HG03159 (cell line): ENCODE measurements at regions not wholly inside any gene's neighbourhood (a gene's known extent, or its start where the extent isn't known, plus 50 kb on each side); places are given as distances from the start of the nearest gene placed in this dataset.
"Not testable (repeated sequence)": the region's sequence is repeated elsewhere in the genome, so short reads cannot be mapped to it uniquely, and the experiment has no call there.

Experiments used
- ATAC-seq: cut with Tn5 transposase; IDR thresholded peaks from one replicate; pipeline ENCODE4 v1.9.1; 2021; ENCODE audit warnings: mild to moderate bottlenecking, moderate library complexity; ENCODE audit not compliant: unreplicated experiment

DNA sequence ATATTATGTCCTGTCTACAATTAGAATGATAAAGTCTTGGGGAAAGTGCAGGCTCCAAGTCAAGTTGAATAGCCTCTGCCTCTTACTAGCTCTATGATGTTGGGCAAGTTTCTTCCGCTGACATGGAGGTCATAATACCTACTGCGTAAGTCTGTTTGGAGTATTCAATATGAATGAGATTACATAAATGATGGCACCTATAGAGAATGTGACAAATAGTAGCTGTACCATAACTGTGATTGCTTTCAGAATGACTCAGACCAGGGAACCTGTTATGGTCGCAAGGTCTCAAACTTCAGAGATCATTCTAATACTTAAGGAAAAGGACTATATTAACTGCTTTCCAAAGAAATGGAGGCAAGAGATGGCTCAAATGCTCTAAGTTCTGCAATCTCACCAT is 94.0 kb upstream of the ABCA1 start:
- ATAC-seq: no peak

DNA sequence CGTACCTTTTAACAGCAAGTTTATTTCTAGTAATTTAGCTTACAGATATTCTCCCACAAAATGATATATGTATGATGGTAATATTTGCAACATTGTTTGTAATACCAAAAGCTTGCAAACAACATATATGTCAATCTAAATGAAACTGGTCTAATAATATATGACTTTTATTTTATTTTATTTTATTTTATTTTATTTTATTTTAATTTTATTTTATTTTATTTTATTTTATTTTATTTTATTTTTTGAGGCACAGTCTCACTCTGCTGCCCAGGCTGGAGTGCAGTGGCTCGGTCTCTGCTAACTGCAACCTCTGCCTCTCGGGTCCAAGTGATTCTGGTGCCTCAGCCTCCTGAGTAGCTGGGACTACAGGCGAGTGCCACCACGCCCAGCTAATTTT is 94.6 kb upstream of the ABCA1 start:
- not testable (repeated sequence) for ATAC-seq

DNA sequence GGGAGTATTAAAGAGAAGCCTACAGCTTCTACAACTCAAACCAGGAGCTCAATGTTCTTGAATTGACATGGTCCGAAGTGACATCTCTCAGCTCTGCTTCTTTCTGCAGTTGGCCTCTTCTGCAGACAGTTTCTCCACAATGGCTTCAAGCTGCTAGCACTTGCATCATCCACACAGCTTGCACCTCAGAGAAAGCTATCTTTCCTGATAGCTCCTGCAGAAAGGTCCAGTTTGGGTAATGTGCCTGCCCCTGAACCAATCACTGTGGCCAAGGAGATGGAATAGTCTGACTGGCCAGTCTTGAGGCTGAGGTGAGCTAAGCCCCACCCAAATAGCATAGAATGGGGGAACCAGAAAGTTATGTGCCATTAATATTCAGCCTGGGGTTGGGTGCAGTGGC is 95.8 kb upstream of the ABCA1 start:
- no peak for ATAC-seq

DNA sequence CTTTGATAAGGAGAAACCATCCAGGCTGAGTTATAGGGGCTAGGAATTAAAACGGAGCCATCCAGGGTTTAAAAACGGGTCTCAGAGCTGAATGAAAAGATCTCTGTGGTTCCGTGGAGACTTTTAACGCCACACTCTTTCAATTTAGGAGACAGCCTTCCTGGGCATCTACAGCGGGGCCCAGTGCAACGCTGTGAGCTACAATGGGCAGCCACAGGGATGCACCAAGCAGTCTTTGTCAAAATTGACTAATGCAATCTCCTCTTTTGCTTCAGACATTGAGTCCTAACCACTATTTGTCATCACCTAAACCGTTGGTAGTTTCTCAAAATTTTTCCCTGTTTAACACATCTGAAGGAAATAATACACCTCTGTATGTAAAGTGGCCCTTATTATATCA is 96.6 kb upstream of the ABCA1 start:
- no peak for ATAC-seq

DNA sequence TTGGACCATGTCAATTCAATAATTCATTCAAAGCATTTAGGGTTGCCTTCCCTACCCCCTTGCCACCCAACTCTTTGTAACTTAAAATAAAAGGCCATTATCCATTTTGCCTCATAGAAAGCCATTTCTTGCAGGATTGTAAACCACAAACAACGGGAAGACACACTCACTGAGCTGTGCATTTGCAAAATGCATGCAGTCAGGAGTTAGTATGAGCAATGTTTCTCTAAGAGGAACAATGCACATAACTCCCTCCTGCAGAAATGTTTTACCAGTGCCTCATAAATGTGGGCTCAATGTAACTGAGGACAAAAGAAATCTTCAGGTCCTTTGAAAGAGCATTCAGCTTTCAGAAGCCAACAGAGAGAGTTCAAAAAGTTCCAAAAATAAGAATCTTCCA is 98.5 kb upstream of the ABCA1 start:
- ATAC-seq: no peak

DNA sequence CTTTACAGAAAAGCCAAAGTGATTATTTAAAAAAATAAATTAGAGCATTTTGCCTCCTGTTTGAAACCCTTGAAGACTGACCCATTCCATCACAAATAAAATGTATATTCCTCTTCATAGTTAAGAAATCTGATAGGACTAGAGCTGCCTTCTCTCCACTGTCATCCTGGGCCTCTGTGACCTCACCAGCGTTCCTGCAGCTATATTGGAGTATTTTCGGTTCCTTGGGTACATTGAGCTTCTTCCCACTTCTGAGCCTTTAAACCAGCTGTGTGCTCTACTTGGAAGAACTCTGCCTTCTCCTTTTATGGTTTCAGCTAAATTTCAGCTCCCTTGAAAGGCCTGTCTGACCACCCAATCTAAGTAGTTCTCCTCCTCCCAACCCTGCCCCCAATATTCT is 99.1 kb upstream of the ABCA1 start:
- no peak for ATAC-seq

DNA sequence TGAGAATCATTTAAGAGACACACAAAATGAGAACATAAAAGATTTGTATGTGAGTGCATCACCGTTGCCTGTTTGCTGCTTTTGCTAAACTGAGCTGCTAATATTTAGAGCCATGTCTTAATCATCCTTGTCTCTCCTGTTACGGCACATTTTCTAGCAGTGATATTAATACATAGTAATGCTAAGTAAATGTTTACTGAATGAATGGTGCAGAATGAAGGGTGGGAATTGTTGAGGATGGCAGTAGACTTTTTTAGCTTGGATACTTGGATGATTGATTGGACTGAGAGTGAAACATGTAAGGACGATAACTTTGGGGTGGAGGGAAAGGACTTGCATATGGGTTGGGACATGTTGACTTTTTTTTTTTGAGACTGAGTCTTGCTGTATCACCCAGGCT is 102.3 kb upstream of the ABCA1 start:
- ATAC-seq: no peak

DNA sequence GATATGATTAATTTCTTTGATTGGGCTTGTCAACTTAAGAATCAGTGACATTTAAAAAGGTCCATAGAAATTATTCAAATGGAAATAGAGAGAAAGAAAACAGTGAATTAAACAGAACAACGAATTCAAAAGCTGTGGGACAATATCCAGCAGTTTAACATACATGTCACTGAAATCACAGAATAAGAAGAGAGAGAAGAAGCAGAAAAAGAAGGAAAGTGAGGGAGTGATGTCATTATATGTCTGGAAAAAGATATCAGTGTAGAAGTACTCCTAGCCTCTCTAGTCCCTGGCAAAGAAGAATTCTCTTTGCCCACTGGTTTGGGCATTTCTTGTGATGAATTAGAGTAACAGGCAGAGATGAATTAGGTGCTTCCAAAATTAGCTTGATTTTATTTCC is 109.2 kb upstream of the ABCA1 start:
- no peak for ATAC-seq

DNA sequence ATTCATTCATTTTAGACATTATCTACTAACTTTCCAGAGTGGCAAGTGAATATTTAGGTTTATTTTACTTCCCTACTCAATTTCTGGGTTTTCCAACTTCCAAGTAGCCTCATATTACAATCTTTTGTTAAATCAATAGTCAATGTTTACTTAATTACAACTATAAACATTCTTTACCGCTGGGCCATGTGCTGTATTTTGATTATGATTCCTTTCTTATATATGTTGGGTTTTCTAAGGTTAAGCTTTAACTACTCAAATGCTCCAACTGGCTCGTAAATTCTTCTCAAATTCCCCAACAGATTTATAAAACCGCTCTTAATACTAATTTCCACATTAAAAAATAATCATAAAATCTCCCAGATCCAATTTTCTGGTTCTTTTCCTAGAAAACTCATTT is 110.1 kb upstream of the ABCA1 start:
- no peak for ATAC-seq

DNA sequence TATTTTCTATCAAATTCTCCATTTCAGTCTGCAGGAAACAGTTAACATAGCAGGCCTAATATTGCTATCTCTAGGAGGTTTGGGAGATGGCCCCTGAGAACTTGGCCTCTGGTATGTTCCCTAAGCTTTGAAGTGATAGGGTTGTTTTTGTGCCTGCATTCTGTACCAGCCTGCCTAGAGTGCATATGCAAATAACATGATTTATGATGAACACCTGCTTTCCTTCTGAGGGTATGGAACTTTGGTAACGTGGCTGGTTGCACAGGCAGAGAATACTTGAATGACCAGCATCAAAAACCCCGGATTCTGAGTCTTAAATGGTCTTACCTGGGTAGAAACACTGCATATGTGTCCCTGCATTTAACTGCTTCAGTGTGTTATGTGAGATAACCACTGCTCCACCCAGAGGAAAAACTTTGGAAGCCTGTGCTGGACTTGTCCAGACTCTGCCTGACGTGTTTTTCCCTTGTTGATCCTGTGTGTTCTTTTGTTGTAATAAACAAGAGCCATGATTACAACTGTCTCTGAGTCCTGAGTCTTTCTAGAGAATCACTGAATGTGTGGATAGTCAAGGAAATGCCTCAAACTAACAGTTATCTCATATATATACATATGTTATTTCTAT is 111.3 kb upstream of the ABCA1 start:
- no peak for ATAC-seq

DNA sequence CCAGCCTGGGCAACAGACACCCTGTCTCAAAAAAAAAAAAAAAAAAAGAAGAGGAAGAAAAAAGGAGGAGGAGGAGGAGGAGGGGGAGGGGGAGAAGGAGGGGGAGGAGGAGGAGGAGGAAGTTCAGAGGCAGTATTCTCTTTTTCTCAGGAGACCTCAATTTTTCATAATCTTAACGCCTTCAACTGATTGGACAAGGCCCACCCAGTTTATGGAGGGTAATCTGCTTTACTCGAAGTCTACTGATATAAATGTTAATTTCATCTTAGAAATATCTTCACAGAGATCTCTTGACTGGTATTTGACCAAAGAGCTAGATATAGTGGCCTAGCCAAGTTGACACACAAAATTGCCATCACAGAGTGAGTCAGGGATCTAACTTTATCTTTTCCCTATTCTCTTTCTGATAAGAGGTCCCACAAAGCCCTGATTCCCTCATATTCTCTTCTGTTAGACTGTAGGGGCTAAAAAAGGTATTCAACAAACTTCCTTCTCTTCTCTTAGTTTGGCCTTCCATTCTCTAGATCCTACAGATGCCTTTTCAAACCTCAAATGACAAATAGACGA is 115.5 kb upstream of the ABCA1 start:
- ATAC-seq: no peak

DNA sequence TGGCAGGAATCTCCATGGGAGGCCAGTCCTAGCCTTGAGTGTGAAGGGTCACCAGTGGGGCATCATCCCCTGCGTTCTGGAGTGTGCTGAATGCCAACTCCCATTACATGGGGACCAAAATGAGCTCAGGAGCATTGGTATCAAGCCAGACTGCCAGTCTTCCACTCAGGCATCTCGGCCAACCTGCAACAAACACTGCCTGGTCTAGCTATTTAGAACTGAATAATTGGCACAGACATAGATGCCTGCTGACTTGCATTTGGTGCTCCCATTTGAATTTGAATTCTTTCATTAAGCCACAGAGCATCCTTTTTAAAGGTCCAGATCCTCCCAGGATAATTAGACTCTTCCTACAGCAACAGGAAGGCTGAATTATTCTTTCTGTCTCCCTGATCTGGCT is 116.6 kb upstream of the ABCA1 start:
- no peak for ATAC-seq

DNA sequence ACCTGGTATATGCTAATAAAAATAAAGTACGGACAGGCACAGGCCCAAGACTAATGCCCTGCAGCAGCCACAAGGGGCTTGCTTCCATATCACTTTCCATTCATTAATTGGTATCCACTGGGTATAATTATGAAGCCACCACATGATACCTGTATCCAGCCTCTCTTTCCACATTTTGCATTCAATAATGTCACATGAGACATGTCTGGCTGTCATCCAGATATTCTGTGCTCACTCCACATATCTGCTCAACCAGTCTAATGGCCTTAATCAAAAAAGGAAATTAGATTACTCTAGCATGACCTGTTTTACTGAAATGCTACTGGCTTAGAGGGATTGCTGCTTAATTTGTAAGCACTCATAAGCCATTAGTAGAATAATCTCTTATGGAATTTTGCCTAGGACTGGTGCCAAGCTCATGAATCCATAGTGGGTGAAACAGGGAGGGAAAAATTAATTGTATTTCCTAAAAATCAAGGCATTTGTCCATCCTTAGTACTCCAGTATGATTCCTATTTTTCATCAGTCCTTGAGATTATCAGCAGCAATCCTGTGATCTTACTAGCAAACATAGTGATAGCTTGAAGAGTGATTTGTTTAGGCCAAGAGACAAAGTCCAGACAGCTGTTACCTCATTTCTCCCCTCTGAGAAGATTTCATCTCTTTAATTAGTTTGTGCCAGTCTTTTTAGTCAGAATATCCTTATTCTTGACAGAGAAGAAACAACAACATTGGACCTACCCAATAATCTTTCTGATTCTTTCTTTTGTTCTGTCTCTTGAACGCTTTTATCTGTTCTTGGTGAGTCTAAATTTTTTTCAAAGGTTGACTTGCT is 119.2 kb upstream of the ABCA1 start:
- no peak for ATAC-seq

DNA sequence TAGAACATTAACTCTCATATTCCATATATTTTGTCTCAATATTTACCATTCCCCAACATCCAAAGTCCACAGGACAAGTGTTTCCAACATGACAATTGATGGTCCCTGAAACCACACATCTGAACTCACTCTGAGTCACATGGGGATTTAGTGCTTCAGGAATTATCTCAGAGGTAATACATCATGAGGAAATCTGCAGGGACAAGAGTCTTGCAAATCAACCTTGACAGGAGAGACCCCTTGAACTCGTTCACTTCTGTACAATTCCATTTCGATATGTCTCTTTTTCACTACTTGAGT is 119.7 kb upstream of the ABCA1 start:
- no peak for ATAC-seq

DNA sequence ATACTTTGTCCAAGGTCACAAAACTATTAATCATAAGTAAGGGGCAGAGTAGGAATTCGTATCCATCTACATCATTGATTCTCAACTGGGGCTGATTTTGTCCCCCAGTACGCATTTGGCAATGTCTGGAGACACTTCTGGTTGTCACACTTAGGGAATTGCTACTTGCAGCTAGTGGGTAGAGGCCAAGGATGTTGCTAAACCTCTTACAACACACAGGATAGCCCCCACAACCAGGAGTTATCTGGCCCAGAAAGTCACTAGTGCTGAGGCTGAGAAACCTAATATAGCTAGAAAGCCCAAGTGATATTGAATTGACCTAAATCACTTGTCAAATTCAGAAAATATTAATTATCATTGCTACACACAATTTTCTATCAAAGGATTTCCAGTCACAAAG is 120.4 kb upstream of the ABCA1 start:
- ATAC-seq: no peak

DNA sequence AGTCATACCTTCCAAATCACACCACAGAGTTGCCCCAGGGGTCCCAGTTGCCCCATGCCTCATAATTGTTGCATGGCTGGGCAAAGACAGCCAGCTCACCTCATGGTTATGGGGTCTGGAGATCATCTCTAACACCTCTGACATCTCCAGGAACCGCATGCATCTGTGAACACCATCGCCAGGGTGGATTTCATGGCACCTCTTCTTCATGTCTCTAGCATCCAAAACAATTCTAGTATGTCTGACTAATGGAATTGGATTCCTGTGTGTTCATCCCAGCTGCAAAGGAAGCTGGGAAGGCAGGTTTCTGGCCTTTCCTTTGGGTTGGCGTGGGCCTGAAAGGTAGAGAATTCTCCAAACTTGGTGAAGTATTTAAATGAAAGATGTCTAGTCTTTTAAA is 122.3 kb upstream of the ABCA1 start:
- no peak for ATAC-seq

DNA sequence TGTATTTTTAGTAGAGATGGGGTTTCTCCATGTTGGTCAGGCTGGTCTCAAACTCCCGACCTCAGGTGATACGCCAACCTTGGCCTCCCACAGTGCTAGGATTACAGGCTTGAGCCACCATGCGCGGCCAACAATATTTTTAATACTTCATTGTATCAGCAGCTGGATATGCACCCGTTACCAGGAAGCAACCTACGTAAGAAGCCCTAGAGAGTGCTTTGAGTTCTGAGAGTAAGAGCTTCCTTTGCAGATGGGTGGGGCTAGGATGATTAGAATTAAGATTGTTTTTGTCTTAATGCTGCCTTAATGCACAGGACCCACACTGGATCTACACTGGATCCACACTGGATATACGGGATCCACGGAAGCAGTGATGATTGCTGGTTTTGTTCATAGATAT is 123.9 kb upstream of the ABCA1 start:
- ATAC-seq: no peak

DNA sequence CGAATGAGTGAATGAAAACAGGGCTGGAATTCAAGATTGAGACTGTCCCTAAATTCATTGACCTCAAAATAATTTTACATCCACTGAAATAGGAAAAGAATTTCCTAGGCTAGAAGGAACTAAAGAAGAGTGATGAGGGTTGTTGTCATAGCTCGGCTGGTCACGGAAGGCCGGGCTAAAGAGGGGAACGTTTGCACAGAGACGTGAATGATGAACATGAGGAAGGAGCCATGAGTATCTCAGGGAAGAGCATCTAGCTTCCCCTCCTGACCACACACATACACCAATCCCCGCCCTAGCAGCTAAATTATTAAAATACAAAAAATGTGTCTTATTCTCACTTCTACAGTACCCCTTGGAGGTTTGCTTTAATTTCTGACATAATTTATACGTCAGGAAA is 124.4 kb upstream of the ABCA1 start:
- ATAC-seq: no peak

DNA sequence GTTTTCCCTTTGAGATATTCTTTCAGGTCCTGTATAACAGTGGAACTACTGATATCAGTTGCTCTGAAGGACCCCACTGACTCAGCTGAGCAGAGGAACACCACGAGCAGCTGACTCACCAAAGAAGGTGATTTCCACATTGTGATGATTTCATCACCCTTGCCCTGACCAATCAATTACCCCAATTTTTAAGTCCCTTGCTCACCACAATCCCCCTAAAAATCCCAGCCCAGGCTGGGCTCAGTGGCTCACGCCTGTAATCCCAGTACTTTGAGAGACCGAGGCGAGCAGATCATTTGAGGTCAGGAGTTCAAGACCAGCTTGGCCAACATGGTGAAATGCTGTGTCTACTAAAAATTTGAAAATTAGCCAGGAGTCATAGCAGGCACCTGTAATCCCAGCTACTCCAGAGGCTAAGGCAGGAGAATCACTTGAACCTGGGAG is 125.3 kb upstream of the ABCA1 start:
- ATAC-seq: no peak

DNA sequence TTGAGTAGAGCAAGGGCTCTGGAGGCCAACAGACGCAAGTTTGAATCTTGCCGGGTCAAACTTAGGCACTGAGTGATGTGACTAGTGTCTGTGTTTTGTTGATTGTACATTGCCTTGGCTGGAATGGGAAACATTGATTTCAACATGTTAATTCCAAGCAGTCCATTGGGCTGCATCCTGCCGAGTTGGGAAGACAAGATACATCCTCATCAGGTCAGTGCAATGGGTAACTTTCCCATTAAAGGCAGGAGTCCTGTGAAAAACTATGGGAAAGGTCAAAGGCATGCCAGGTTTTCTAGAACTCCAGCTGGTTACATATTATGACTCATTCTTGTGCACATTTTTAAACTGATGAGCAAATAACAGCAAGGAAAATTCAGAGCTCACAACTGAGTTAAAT is 126.5 kb upstream of the ABCA1 start:
- ATAC-seq: no peak

DNA sequence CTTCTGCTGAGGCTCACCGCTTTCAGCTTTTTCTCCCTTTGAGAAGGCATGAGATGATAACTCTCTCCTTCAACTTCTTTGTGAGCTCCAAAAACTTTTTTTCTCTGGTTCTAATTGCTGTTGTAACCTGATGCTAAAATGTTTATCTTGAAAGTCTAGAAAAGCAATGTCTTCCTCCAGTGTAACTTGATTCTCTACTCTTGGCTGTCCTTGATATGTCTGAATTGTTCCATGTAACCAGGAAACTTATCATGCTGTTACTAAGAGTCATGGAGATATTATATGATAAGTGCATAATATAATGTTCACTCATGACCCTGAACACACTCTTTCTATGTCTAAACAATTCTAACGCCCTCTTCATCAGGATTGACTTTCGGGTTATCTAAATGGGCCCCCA is 128.0 kb upstream of the ABCA1 start:
- ATAC-seq: no peak

DNA sequence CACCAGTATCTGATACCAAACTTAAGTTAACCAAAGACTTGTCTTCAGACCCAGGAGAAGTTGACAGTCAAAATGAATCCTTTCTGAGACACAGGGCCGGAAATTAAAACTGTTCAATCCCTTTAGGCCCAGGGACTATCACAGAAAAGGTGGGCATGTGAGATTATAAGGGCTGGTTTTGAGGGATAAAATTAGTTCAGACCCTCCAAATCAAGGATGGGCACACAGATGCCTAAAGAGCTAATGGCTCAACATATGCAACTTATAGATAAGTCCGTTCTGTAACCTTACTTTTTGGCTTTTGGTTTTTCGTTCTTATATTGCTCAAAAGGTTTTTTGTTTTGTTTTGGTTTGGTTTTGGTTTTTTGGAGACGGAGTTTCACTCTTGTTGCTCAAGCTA is 129.6 kb upstream of the ABCA1 start:
- ATAC-seq: no peak

DNA sequence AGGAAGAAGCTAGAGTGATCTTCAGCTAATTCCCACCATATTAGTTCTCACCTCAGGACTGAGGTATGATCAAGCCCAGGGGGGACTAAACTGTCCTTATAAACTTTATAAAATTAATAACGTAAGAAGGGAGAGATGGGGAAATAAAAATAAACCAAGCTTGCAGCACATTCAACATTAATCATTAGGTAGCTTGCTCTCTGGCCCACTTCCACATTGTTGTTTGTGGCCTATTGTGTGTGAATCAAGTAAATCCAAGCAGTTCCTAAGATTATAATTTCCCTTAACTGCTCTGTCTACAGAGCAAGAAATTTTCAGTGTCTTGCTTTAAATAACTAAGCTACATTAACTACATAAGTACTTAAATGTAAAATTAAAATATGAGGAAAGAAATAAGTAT is 131.3 kb upstream of the ABCA1 start:
- no peak for ATAC-seq
